ENCODE measurements at regions not wholly inside any gene's neighbourhood (a gene's known extent, or its start where the extent isn't known, plus 50 kb on each side); places are given as distances from the start of the nearest gene placed in this dataset.

DNA sequence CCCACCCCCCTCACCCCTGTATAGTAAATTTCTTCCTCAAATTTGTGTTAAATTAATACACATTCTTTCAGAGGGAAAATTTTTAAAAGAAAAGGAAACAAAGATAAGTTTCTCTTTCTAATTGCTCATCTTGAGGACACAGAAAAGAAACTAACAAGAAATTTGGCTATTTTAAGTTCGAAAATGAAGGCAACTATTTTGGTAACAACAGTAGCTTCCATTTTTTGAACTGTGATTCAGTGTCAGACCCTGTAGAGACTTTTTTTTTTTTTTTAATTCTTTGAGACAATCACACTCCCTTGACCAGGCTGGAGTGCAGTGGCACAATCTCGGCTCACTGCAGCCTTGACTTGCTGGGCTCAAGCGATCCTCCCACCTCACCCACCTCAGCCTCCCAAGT lies 194.9 kb downstream of the SS18 start:
- TF ChIP-seq, protein P1, sequence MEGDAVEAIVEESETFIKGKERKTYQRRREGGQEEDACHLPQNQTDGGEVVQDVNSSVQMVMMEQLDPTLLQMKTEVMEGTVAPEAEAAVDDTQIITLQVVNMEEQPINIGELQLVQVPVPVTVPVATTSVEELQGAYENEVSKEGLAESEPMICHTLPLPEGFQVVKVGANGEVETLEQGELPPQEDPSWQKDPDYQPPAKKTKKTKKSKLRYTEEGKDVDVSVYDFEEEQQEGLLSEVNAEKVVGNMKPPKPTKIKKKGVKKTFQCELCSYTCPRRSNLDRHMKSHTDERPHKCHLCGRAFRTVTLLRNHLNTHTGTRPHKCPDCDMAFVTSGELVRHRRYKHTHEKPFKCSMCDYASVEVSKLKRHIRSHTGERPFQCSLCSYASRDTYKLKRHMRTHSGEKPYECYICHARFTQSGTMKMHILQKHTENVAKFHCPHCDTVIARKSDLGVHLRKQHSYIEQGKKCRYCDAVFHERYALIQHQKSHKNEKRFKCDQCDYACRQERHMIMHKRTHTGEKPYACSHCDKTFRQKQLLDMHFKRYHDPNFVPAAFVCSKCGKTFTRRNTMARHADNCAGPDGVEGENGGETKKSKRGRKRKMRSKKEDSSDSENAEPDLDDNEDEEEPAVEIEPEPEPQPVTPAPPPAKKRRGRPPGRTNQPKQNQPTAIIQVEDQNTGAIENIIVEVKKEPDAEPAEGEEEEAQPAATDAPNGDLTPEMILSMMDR (IDR thresholded peaks at IDR 0.05; ENCODE audit: low read depth, low read length), result no peak
- no peak for TF ChIP-seq EZH2phosphoT487 (IDR thresholded peaks at IDR 0.05; ENCODE audit: low read depth)

Data from OCI-LY3 (cell line).